Endothelial cell of umbilical vein (primary cell): ENCODE measurements at regions not wholly inside any gene's neighbourhood (a gene's known extent, or its start where the extent isn't known, plus 50 kb on each side); places are given as distances from the start of the nearest gene placed in this dataset.

Experiments used
- JUN ChIP-seq: IDR thresholded peaks from 2 replicates; pipeline ENCODE4 v1.6.1; 2011; ENCODE audit warnings: borderline replicate concordance, low read depth; ENCODE audit not compliant: insufficient read length, insufficient read depth
- POLR2AphosphoS5 ChIP-seq: IDR thresholded peaks from 2 replicates; pipeline ENCODE4 v1.6.1; 2012; ENCODE audit warnings: low read depth, mild to moderate bottlenecking, control low read depth, low read length, moderate library complexity; ENCODE audit not compliant: insufficient read depth
- TF ChIP-seq, protein P1 (sequence below), 2 donors: IDR thresholded peaks; 1 replicate in 1 of 2; 2 replicates in 1 of 2; pipeline ENCODE4 v1.5.1; 2011; ENCODE audit warnings: low read length in 2 of 2, mild to moderate bottlenecking in 2 of 2, moderate library complexity in 2 of 2, control low read depth in 1 of 2, inconsistent platforms in 1 of 2, low read depth in 1 of 2; ENCODE audit not compliant: insufficient read depth in 1 of 2; ENCODE audit errors: extremely low read depth in 1 of 2

GRCh38 chr5:173705512-173706044, 89.1 kb upstream of the BOD1 start:
- TF ChIP-seq, protein P1, sequence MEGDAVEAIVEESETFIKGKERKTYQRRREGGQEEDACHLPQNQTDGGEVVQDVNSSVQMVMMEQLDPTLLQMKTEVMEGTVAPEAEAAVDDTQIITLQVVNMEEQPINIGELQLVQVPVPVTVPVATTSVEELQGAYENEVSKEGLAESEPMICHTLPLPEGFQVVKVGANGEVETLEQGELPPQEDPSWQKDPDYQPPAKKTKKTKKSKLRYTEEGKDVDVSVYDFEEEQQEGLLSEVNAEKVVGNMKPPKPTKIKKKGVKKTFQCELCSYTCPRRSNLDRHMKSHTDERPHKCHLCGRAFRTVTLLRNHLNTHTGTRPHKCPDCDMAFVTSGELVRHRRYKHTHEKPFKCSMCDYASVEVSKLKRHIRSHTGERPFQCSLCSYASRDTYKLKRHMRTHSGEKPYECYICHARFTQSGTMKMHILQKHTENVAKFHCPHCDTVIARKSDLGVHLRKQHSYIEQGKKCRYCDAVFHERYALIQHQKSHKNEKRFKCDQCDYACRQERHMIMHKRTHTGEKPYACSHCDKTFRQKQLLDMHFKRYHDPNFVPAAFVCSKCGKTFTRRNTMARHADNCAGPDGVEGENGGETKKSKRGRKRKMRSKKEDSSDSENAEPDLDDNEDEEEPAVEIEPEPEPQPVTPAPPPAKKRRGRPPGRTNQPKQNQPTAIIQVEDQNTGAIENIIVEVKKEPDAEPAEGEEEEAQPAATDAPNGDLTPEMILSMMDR (IDR thresholded peaks at IDR 0.05; ENCODE audit: extremely low read depth in 1 of 2, insufficient read depth in 1 of 2, low read depth in 1 of 2, low read length in 2 of 2), result no peak
- TF ChIP-seq JUN, result no peak
- no peak for TF ChIP-seq POLR2AphosphoS5
